ENCODE measurements at regions not wholly inside any gene's neighbourhood (a gene's known extent, or its start where the extent isn't known, plus 50 kb on each side); places are given as distances from the start of the nearest gene placed in this dataset.

GRCh38 chr4:144202081-144202480, 61.6 kb upstream of the GYPA start:
- no peak for DNase-seq

DNA sequence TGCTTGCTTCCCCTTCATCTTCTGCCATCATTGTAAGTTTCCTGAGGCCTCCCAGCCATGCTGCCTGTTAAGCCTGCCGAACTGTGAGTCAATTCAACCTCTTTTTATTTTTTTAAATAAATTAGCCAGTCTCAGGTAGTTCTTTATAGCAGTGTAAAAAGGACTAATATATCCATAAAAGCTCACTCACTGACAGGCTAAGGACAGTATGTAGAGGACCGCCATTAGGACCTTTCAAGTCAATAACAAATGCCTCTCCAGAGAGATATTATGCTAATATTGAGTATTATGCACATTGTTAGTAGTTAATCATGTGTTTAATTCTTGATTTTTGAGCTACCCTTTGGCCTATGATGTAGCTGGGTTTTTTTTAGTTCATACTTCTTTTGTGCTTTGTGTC, 62.6 kb upstream of the GYPA start:
- DNase-seq, result no peak

DNA sequence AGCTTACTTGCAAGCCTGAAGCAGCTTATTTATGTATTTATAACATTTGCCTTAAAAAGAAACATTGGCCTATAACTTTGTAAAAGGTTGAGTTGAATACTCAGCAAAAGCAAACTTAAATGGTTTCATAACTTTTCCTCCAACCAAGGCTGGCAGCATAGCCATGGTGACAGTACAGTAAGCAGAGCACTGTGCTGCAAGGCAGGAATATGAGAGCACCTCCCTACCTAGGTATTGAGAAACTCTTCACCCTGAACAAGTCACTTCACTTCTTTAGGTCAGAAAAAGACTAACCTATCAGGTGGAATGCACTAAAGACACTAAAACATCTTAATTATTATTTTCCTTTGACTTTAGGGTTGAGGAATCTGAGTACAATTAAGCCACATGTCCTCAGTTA, 63.9 kb upstream of the GYPA start:
- DNase-seq, result no peak

GRCh38 chr4:144206711-144207110, 66.2 kb upstream of the GYPA start:
- DNase-seq, result no peak

GRCh38 chr4:144208074-144208473, 67.6 kb upstream of the GYPA start:
- DNase-seq, result no peak

- DNase-seq, result no peak
These were observed 69.0 kb upstream of the GYPA start for GRCh38 chr4:144209491-144209890.

GRCh38 chr4:144213371-144213770, 72.9 kb upstream of the GYPA start:
- DNase-seq, result no peak

GRCh38 chr4:144223149-144223548, 82.6 kb upstream of the GYPA start:
- no peak for DNase-seq

DNA sequence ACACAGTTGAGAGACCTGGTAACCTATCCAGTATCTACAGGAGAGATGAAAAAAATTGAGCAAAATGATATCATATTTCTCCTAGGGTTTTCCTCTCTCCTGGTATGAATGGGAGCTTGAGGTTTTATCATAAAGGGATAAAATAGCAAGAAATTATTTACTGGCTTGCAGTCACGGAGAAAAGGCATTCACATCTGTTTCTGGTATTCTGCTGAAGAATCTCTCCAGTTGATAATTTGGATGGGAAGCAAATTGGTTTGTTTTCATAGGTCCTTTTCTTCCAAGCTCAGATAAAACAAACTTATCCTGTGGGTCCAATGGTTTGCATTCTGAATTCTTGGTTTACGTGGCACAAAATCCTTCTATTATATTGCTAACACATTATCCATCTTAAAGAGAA, 83.1 kb upstream of the GYPA start:
- DNase-seq, result no peak

DNA sequence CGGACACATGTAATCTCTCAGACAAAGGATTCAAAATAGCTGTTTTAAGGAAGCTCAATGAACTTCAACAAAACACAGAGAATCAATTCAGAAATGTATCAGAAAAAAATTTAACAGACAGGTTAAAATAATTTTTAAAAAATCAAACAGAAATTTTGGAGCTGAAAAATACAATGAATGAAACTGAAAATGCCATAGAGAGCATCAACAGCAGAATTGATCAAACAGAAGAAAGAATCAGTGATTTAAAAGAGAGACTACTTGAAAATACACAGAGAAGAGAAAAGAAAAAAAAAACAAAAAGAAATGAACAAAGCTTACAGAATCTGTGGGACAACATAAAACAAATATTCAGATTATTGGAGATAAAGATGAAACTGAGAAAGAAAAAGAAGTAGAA, 118.8 kb upstream of the GYPA start:
- no peak for DNase-seq

DNA sequence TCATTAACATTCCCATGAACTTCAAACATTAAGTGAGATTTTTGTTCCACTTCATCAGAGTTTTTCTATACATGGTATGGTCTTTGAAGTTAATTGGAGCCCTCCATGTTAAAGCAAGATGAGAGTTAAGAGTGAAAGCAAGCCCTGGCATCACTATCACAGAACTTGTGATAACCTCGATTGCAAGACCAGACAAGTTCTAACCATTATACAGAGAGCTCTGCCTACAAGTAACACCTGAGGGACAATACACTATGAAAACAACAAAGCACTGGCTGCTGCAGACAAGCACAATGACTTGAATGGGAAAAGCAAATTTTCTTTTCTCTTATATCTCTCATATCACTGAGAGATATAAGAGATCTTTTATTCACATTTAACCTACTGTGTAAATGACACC, 126.6 kb upstream of the GYPA start:
- no peak for DNase-seq

DNA sequence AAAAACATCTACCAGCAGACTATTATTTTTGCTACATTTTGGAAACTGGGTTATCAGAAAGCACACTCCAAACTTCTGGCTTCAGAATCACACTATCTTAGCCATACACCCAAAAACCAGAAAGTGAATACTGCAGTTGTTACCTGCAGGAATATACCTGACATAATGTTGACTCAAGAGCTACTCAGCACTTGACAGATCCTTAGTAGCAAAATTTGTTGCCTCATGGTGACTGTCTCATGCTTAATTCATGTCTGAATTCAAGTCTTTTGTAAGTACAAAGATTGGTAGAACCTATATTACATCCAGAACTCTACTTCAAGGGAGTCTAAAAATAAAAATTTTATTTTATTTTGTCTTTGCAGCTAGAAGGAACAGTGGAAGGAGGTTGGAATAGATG, 140.2 kb upstream of the GYPA start:
- DNase-seq, result no peak

GRCh38 chr4:144283526-144283925, 143.0 kb upstream of the GYPA start:
- DNase-seq, result no peak

GRCh38 chr4:144284026-144284425, 143.5 kb upstream of the GYPA start:
- no peak for DNase-seq

DNA sequence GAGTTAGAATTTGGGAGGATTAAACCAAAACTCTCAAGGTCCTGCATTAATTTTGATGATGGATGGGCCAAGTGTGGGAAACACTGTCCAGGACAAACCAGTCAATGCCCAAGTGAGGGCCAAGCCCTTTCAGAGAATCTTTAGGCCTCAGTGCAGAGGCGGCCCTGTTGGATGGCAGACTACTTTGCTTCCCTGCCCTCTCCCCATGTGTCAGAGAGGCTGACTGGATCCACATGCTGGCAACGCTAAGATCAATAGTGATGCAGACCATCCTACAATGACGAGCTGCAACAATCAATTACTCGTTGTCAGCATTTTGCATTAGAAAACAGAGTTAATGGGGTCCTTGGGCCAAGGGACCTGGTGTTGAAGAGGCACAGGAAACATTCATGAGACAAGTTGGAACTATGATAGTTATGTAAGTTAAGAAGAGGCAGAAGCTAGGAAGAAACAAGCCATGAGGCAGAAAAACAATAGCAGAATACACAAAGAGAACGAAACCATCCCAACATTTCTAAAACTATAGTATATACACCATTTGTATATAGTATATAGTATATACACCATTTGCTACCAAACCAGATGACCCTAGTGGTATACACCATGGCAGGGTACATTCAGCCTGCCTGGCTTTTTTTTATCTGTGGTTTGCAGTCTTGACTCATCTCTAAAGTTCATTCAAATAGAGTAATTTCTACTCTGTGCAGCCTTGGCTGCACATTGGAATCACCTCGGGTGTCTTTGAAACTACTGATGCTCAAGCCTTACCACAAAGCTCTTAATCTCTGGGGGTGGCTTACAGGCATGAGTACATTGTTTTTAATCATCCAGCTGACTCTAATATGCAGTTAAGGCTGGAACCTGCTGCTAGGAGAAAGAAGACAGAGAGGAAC, 147.7 kb upstream of the GYPA start:
- no peak for DNase-seq

DNA sequence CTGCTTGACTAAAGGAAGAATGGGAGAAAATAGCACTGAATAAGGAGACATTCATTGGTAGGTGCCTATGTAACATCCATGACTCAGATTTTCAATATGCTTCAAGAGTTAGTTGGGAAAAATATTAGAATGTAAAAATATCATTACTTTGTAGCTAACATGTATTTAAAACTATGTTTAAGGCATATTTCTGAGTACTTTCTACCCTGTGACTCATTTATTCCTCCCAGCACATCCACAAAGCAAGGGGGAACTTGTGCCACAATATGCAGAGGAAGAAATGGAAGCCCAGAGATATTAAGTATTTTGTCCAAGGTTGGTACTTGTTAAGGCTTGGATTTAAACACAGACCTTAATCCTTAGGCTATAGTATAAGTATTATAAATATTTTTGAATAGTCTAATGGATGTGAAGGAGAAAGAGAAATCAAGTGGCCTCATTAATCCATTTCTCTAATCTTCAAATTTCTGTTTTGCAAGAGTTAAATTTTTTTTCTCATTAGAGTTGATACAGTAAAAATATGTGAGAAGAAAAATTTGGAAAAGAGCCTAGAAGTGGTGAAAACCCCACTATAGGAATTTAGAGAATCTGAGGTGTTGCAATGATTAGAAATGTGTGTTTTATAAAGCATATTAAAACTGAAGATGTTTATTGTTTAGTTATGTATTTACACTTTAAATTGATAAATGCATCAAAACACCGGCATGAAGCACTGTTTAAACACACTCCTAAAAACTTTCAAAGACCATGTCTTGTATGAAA, 149.3 kb upstream of the GYPA start:
- no peak for DNase-seq

DNA sequence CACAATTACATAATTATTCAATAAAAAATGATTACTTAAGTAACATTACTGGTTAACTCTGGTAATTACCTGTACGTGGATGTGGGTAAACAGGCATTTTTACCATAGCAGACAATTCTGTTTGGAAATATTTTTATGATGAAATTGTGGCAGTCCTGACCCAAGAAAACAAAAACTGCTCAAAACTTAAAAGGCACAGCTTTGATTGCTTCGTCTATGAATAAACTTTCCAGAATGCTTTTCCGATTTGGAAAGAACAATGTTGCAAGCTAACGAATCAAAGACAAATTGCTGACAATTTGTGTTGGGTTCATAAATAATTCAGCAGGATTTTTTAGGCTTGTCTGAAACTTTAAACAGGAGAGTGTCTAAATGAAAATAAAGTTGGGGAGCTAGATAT, 150.6 kb upstream of the GYPA start:
- no peak for DNase-seq

DNA sequence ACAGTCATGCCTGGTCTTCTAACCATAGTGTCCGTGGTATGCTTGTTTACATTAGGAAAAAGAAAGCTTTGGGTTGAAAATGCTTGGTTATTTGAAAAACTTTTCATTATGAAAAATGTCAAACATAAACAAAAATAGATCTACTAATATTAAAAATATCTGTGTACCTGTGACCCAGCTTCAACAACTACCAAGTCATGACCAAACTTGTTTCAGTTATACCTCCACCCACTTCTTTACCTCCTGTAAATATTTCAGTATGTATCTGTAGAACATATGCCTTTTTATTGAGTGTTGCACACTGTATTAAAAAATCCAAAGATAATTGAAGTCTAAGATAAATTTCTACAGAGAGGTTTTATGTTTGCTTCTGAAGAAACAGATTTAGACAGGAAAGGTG, 153.7 kb upstream of the GYPA start:
- no peak for DNase-seq

DNA sequence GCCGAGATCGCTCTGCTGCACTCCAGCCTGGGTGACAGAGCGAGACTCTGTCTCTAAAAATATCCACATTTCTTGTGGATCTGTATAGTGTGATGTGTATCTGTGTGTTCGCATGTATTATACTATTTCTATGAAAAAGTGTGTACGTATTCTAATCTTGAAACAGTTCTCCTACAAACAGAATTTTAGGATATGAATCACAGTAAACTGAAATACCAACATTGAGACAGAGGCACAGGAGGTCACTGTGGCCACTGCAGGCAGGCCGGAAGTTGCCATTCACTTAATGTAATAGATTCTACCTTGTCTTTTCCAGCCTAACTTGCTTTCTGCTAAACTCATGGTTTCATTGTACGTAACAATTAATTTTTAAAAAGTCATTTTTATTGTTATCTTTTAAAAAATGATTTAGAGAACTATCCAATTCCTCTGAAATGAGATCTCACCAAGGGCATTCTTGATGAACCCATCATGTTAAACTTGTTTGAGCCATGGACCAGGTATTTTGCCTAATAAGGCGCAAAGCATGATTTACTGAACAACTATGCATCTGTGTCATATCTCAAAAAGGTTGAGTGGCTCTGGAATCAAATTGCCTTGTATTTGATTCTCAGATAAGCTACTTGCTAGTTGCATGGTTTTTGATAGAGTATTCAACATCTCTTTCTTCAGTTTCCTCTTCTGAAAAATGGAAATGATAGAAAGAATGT, 154.9 kb upstream of the GYPA start:
- no peak for DNase-seq

DNA sequence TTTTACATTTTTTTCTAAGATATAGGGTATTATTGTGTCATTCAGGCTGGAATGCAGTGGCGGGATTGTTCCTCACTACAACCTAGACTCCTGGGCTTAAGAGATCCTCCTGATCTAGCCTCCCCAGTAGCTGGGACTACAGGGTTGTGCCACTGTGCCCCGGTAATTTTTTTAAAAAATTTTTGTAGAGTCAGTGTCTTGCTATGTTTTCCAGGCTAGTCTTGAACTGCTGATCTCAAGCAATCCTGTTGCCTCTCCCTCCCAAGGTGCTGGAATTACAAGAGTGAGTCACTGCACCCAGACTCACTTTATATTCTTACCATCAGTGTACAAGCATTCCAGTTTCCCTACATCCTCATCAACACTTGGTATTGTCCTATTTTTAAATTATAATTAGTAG, 156.4 kb upstream of the GYPA start:
- DNase-seq, result no peak

DNA sequence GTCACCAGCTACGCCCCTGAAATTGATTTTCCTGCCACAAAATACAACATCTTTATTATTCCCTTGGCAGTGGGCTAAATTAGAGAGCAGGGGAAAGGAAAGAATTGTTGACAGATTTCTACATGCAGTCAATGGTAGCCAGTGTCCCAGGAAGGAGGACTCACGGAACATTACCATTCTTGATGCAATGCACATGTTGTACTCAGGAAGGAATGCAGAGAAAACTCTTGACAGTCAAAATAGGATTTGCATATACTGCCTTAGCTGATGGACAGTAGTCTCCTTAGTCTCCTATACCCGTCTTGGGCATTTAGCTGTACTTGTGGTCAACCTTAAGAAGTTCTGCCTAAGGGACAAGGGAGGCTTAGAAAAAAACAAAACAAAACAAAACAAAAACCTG, 158.0 kb upstream of the GYPA start:
- DNase-seq, result no peak

- no peak for DNase-seq
These were observed 160.1 kb upstream of the GYPA start for GRCh38 chr4:144300616-144301015.

- DNase-seq, result no peak
These were observed 162.4 kb upstream of the GYPA start for GRCh38 chr4:144302704-144303536.

All from bone marrow (tissue), 2 donors.